Keratinocyte (primary cell): ENCODE measurements at regions not wholly inside any gene's neighbourhood (a gene's known extent, or its start where the extent isn't known, plus 50 kb on each side); places are given as distances from the start of the nearest gene placed in this dataset.

ENCODE experiments used
- DNase-seq: peaks from one replicate; pipeline ENCODE4 v3.0.0-alpha.2; 2011; ENCODE audit warnings: low read depth, missing footprints, low spot score
- FAIRE-seq: peaks from 2 replicates; lab custom pipeline; 2011; peaks lifted over from hg19 to GRCh38; lab: Jason Lieb, UNC
- H2AFZ ChIP-seq: 2 replicates; pipeline ENCODE4 v1.6.0; 2012; ENCODE audit warnings: low read length, control low read depth, inconsistent platforms; ENCODE audit not compliant: control insufficient read depth
- H3K27ac ChIP-seq: 2 replicates; pipeline ENCODE4 v1.5.1; 2011; ENCODE audit warnings: low read length; ENCODE audit not compliant: control insufficient read depth, insufficient read depth
- H3K27me3 ChIP-seq: 3 replicates; pipeline ENCODE4 v1.6.0; 2011; ENCODE audit warnings: low read length; ENCODE audit not compliant: control insufficient read depth, insufficient read depth; ENCODE audit errors: extremely low read depth
- H3K36me3 ChIP-seq, 2 experiments: 2 replicates in 1 of 2; 3 replicates in 1 of 2; pipeline ENCODE4 v1.5.1; 2011; ENCODE audit warnings: low read length in 2 of 2, mild to moderate bottlenecking in 1 of 2; ENCODE audit not compliant: control insufficient read depth in 2 of 2, insufficient read depth in 2 of 2; ENCODE audit errors: extremely low read depth in 1 of 2
- H3K4me1 ChIP-seq: 3 replicates; pipeline ENCODE4 v1.5.1; 2011; ENCODE audit warnings: low read length; ENCODE audit not compliant: control insufficient read depth, insufficient read depth; ENCODE audit errors: extremely low read depth
- H3K4me2 ChIP-seq: 3 replicates; pipeline ENCODE4 v1.6.0; 2011; ENCODE audit warnings: low read depth, low read length; ENCODE audit not compliant: control insufficient read depth, insufficient read depth; ENCODE audit errors: extremely low read depth
- H3K4me3 ChIP-seq, 3 experiments: fragments of 200-600 bp in 1 of 3; sonication (generic) in 1 of 3; 2 replicates in 2 of 3; 3 replicates in 1 of 3; pipeline ENCODE4 v1.5.1; 2011 to 2016; ENCODE audit warnings: low read length in 3 of 3, mild to moderate bottlenecking in 3 of 3, control low read depth in 2 of 3, inconsistent platforms in 1 of 3, low read depth in 1 of 3, mixed read lengths in 1 of 3, mixed run types in 1 of 3, moderate library complexity in 1 of 3; ENCODE audit not compliant: control insufficient read depth in 2 of 3, insufficient read depth in 2 of 3; ENCODE audit errors: extremely low read depth in 1 of 3
- H3K79me2 ChIP-seq: 2 replicates; pipeline ENCODE4 v1.6.0; 2012; ENCODE audit warnings: low read length; ENCODE audit not compliant: control insufficient read depth, insufficient read depth
- H3K9ac ChIP-seq: 3 replicates; pipeline ENCODE4 v1.6.0; 2011; ENCODE audit warnings: low read length; ENCODE audit not compliant: control insufficient read depth, insufficient read depth; ENCODE audit errors: extremely low read depth
- H3K9me1 ChIP-seq: 3 replicates; pipeline ENCODE4 v1.6.0; 2011; ENCODE audit warnings: low read length; ENCODE audit not compliant: control insufficient read depth, insufficient read depth; ENCODE audit errors: extremely low read depth
- H3K9me3 ChIP-seq: 2 replicates; pipeline ENCODE4 v1.5.1; 2012; ENCODE audit warnings: low read depth, low read length; ENCODE audit not compliant: control insufficient read depth
- H4K20me1 ChIP-seq: 3 replicates; pipeline ENCODE4 v1.6.0; 2011; ENCODE audit warnings: low read length; ENCODE audit not compliant: control insufficient read depth, insufficient read depth; ENCODE audit errors: extremely low read depth
- CTCF ChIP-seq, 3 experiments: IDR thresholded peaks in 1 of 3; conservative IDR thresholded peaks in 1 of 3; optimal IDR thresholded peaks in 1 of 3; 2 replicates in 2 of 3; 3 replicates in 1 of 3; pipeline versions ENCODE3 to v1.5.1; 2011; ENCODE audit warnings: low read length in 3 of 3, mild to moderate bottlenecking in 3 of 3, moderate library complexity in 2 of 3, control low read depth in 1 of 3, inconsistent platforms in 1 of 3; ENCODE audit not compliant: insufficient read depth in 2 of 3; ENCODE audit errors: extremely low read depth in 1 of 3
- EZH2 ChIP-seq: IDR thresholded peaks from one replicate; pipeline ENCODE4 v1.6.1; 2012; ENCODE audit warnings: inconsistent platforms, mild to moderate bottlenecking, low read length, moderate library complexity
- dilution Hi-C: fragments of 300-500 bp; cut with MboI; formaldehyde crosslinking; loops from one replicate; pipeline ENCODE4 v1.7.0; 2020; ENCODE audit warnings: low sequenced_read_pairs; ENCODE audit not compliant: extremely low pct_ligation_motif_present

GRCh38 chr18:56142001-56142400, 496.4 kb downstream of the TXNL1 start:
- Histone ChIP-seq H3K36me3 (no peaks in the 10 kb centered on the region), H2AFZ (no peak overlapping the region), H3K27me3 (no peaks in the 10 kb centered on the region), H3K79me2 (no peaks in the 10 kb centered on the region), H3K4me1 (peaks cover 7% of the 10 kb centered on the region), H3K9ac (no peak overlapping the region), H3K9me1 (no peaks in the 10 kb centered on the region), H3K27ac (no peak overlapping the region), H3K4me2 (no peak overlapping the region), H3K4me3 (no peak overlapping the region), H4K20me1 (no peaks in the 10 kb centered on the region), H3K9me3 (no peaks in the 10 kb centered on the region)
- no peak for DNase-seq
- dilution Hi-C loops: no loop called here
- no peak for FAIRE-seq
- TF ChIP-seq CTCF (optimal IDR thresholded peaks at IDR 0.05 in 1 of 3, IDR thresholded peaks at IDR 0.05 in 1 of 3, conservative IDR thresholded peaks at IDR 0.05 in 1 of 3; ENCODE audit: extremely low read depth in 1 of 3, insufficient read depth in 2 of 3, low read length in 3 of 3) (no peak), EZH2 (no peak)

- DNase-seq: no peak
- Histone ChIP-seq H2AFZ (no peak overlapping the region), H3K9me3 (no peaks in the 10 kb centered on the region), H3K27ac (no peak overlapping the region), H3K27me3 (no peaks in the 10 kb centered on the region), H3K4me2 (no peak overlapping the region), H3K36me3 (no peaks in the 10 kb centered on the region), H3K79me2 (no peaks in the 10 kb centered on the region), H4K20me1 (no peaks in the 10 kb centered on the region), H3K9me1 (no peaks in the 10 kb centered on the region), H3K4me3 (no peak overlapping the region), H3K9ac (no peak overlapping the region), H3K4me1 (no peaks in the 10 kb centered on the region)
- dilution Hi-C loops: no loop called here
- TF ChIP-seq CTCF (optimal IDR thresholded peaks at IDR 0.05 in 1 of 3, IDR thresholded peaks at IDR 0.05 in 1 of 3, conservative IDR thresholded peaks at IDR 0.05 in 1 of 3; ENCODE audit: extremely low read depth in 1 of 3, insufficient read depth in 2 of 3, low read length in 3 of 3) (no peak), EZH2 (no peak)
- FAIRE-seq: no peak
Measured at GRCh38 chr18:56139792-56140254, 498.6 kb downstream of the TXNL1 start.
